GM18909 (cell line): ENCODE measurements at regions not wholly inside any gene's neighbourhood (a gene's known extent, or its start where the extent isn't known, plus 50 kb on each side); places are given as distances from the start of the nearest gene placed in this dataset.

Experiments
- ATAC-seq: cut with Tn5 transposase; IDR thresholded peaks from one replicate; pipeline ENCODE4 v1.9.1; 2021; ENCODE audit warnings: mild to moderate bottlenecking; ENCODE audit not compliant: unreplicated experiment, poor library complexity

DNA sequence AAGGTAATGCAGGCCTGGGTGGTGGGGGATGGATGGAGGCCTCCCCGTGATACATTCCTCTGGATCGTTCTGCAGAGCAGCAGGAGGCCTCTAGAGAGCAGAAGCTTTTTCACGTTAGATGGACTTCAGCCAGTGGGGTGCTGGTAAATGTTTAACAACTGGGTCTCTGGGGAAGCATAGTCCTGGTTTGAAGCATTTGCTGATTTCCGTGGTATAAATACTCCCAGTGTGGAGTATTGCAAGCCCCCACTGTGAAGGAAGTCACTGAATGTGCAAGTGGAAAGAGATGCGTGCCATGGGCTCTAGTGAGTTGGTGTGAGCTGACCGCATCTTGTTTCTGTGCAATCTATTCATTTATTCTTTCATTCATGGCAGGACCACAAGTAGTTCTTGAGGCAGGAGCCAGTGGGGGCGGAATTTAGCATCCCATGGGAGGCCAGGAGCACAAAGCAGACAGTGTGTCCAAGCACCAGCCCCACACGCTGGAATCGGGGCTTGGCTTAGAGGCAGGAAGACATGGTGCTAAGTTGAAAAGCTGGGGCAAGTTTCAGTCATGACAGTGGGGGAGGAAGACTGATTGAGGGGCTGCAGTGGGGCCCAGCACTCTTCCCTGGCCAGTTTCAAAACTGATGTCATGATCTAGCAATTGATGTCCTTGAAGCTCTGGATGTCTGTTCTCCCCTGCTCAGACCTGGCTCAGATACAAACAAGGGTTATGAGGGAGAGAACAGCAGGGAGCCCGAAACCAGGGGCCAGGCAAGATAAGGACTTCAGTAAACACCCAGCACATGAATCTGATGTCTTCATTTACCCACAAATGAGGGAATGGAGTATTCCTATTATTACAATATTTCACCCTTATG lies 280.9 kb upstream of the LYZL1 start:
- no peak for ATAC-seq

DNA sequence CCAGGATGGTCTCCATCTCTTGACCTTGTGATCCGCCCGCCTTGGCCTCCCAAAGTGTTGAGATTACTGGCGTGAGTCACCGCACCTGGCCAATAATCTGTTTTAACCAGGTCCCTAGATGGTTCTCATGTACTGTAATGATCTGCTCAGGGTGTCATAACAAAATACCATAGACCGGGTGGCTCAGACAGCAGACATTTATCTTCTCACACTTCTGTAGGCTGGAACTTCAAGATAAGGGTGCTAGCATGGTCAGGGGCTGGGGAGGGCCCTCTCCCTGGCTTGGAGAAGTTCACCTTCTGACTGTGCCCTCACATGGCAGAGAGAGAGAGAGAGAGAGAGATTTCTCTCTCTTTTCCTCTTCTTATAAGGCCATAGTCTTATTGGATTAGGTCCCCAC lies 279.4 kb upstream of the LYZL1 start:
- no peak for ATAC-seq

DNA sequence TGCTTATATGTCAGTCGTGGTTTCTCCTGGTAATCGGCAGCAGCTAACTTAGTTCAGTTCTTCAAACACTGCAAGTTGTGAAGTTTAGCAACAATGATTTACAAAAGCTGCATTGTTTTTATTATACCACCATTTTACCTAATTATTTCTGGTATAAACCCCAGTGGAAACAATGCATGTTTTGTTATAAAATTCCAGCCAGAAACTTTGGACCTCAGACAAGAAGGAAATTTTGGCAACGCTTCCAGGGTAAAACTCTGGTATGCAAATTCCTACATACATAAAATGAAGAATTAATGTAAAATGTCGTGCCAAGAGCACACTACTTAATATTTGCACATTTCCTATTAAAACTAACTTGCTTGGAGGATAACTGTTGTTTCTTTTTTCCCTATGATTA lies 277.4 kb upstream of the LYZL1 start:
- ATAC-seq: no peak

DNA sequence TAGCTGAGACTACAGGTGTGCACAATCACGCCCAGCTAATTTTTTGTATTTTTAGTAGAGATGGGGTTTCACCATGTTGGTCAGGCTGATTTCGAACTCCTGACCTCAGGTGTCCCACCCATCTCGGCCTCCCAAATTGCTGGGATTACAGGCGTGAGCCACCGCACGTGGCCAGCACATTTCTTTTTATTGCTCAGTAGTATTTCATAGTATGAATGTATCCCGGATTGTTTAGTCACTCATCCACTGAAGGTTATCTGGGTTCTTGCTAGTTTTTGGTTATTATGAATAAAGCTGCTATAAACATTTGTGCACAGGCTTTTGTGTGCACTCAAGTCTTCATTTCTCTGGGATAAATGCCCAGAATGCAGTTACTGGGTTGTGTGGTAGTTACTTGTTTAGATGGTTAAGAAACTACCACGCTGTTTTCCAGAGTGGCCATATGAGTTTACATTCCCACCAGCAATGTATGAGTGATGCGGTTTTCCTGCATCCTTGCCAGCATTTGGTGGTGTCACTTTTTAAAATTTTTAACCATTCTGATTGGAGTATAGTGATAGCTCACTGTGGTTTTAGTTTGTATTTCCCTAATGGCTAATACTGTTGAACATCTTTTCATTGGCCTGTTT lies 275.8 kb upstream of the LYZL1 start:
- no peak for ATAC-seq

DNA sequence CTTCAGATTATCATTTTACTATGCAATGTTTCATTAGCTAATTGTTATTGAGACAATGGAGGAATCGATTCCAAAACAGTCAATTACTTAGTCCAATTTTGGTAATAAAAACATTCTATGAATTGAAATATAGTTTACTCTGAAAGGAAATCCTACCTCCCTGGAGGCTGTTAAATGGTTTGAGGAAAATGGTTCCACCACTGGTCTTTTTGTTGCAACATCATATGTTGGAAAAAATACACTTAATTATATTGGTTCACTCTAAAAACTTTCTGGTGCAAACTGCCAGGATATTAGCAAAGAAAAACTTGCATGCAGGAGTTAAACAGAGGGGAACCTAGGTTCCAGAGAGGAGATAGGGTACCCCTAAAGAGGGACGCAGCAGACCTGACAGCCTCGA lies 267.3 kb upstream of the LYZL1 start:
- no peak for ATAC-seq

DNA sequence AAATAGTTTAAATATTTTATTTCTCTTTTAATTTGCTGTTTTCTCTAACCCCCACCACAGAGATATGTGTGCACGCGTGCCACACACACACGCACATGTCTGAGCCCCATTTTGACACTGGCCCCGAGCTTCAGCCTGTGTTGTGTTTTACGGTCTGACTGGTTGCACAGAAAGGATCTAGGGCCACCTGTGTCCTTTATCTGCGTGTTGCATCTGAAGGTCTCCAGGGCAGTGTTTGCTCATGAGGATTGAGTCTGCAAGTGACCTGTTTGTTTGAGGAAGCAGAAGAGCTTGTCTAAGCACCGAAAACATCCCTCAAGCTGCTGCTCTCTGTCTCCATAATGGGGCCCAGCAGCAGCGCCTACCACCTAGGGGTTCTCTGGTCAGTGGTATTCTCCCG lies 266.4 kb upstream of the LYZL1 start:
- no peak for ATAC-seq

DNA sequence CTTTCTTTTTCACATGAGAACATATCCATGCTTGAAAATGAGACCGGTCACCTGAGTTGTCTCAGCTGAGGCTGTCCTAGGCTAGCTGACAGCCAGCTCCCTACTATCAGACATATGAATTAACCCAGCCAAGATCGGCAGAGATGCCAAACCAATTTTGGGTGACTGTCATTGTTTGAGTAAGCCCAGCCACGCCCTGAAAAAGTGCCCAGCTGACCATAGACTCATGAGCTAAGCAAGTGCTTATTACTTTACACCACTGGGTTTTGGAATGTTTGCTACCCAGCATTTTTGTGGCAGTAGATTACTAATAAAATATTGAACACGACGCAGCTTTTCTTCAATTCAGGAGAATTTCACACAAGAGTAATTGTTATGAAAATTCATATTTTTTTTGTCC lies 265.2 kb upstream of the LYZL1 start:
- ATAC-seq: no peak

DNA sequence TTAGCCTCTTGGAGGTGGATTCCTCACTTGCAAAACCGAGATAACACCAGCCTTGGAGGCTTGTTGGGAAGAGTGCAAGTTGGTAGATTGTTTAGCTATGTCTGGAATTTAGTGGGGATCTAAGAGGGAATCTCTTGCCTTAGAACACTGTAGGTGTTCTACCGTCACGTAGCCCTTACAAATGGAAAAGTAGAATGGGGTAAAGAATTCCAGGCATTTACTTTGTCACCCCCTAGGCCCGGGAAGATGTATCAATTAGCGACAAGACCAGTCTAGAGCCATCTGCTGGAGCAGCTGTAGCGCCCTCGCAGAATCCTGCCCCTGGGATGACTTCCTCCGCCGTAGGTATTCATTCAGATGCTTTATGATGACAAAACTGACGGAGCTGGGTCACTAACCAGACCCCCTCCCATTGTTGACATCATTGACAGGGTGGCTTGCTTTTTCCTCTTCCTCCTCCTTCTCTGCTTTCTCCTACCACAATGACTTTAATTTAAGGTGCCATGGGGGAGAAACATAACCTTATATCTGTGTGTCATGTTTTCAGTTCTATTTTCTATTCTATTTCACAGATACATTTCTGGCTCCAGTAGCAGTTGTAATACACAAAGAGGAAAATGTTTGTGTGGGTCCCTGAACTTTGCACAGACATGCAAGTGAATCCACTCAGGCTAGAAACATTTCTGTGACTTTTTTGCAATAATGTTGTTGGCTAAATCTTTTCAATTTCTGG lies 262.6 kb upstream of the LYZL1 start:
- no peak for ATAC-seq

DNA sequence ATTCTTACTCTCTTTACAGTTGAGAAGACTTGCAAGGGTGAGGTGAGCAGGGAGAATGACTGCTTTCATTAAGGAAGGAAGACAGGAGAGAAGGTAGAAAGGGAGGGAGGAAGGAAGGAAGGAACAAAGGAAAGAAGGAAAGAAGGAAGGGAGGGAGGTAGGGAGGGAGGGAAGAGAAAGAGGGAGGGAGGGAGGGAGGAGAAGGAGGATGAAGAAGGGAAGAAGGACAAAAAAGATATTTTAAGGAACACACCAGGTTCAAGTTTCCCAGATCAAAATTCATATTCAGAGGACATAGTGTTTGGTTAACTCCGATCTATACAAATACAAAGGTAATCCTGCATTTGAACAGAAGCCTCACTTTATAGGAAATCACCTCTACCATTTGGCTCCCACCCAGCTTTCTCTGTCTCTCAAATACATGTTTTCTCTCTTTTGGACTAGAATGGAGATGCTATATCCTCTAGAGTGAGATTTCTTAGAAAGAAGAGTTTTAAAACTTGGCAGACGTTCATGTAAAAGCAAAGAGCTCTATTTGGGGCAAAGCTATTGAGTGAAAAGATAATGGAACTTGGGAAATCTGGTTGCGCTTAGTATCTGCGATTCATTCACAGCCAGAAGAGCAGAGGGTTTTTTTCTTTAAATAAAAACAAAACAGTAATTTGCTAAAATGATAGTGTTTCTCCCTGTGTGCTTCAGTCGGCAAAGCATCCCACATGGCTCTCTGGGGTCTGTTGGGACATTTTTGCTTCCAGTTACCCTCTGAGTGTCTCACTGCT lies 261.9 kb upstream of the LYZL1 start:
- ATAC-seq: no peak

DNA sequence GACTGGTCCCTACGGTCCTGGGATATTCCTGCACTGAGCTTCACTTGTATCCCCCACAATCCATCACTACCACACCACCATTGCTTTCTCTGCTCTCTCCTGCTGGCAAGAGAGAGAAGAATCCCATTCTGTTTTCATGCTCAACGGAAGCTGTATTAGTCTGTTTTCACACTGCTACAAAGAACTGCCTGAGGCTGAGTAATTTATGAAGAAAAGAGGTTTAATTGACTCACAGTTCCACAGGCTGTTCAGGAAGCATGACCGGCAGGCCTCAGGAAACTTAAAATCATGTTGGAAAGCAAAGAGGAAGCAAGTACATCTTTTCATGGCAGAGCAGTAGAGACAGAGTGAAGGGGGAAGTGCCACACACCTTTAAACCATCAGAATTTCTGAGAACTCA lies 260.4 kb upstream of the LYZL1 start:
- no peak for ATAC-seq

DNA sequence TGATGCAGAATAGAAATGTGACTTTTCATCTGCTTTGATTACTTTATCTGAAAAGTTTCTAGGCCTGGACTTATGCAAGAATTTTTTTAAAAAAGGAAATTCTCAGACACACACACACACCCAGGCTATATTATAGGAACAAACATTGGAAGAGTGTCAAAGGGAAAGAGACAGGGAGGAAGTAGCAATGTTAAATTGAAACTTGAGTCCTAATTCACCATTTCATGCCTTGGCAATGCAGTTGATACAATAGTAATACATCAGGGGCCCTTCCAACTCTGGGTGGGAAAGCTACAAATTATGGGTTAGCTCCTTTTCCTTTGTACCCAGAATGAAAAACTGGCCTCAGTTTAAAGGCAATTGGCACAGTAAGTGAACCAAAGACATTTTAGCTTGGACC lies 258.0 kb upstream of the LYZL1 start:
- no peak for ATAC-seq

DNA sequence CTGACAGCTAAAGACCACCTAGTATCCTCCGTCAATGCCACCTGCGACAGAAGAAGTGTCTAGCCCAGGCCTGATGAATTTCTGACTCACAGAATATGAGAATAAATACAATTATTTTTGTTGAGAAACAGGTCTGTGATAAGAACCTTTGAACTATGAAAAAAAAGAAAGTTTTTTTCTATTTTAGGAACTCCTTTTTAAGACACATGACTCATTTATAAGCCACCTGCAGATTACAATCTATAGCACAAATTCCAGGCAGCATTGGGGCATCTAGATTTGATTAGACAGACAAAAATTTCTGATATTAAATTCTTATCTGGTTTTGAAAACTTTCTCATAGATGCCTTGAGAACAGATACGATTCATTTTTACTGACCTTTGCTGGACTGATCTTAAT lies 256.7 kb upstream of the LYZL1 start:
- ATAC-seq: no peak

DNA sequence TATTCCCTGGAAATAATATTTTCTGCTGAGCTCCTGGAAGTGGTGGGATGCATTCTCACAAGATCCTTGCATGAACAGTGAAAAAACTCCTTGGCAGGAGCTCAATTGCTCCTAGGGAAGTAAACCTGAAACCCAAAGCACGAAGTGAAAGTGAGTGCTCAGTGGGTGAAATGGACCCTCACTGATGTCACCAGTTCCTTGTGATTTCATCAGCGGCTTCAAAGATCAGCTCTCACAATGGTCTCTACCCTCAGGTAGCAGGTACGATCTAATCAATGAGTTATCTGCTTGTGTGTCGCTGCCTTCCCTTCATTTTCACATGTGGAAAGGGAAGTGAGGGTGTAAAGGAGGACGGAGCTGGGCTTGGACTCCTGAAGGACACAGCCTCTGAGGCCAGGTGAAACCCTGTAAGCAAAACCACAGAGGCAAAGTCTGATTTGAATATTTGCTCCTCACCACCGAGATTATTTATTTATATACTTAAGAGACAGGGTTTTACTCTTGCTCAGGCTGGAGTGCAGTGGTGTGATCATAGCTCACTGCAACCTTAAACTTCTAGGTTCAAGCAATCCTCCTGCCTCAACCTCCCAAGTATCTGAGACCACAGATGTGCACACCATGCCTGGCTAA lies 255.4 kb upstream of the LYZL1 start:
- ATAC-seq: no peak

DNA sequence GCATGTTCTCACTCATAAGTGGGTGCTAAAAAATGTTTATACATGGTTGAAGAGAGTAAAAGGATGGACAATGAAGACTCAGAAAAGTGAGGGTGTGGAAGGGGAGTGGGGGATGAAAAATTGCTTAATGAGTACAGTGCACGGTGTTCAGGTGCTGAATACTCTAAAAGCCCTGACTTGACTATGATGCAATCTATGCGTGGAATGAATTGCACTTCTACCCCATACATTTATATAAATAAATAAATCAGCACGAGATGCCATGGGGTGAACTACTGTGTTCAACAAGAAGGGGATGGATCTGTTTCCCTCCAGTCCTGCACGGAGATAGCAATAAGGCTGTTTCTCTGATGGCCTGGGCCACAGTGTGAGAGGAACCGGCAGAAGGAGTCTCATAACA lies 254.3 kb upstream of the LYZL1 start:
- ATAC-seq: no peak

DNA sequence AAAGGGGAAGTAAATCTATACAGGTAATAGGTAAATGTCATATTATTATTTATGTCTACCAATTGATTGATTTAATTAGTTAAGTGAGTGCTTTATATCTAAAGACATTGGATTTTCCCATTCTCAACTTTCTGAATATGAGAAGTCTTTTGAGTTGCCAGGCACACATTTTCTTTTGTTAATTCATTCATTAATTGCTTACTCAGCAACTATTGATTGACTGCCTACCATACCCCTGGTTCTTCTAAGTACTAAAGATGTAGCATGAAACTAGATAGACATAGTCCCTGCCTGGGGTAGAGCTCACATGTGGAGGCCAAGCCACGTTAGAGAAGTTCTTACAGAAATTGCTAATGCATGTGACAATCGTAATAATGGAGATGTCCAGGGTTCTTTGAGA lies 253.1 kb upstream of the LYZL1 start:
- ATAC-seq: no peak

DNA sequence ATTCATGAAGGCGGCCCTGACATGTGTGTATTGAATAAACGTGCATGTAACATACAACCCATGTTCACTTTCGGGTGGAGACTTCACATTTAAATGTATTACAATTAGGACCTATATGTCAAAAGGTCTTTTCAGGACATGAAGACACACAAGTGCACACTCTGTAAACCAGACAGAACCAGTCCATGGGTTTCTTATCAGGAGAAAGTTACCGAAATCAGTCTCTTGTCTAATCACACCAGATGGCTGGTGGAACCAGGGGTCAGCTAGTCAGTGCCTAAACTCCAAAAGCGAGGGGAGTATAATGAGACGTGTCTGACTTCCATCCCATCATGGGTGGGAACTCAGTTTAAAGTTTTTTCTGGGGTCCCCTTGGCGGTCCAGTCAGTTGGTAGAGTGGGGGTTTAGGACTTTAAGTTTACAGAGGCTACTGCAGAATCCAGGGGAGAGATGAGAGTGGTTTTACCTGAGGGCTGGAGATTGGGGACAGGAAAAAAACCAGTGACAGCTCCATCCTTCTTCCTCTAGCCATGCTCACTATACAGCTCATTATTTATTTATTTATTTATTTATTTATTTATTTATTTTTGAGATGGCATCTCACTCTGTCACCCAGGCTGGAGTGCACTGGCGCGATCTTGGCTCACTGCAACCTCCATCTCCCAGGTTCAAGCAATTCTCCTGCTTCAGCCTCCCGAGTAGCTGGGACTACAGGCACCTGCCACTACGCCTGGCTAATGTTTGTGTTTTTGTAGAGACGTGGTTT lies 251.3 kb upstream of the LYZL1 start:
- no peak for ATAC-seq

DNA sequence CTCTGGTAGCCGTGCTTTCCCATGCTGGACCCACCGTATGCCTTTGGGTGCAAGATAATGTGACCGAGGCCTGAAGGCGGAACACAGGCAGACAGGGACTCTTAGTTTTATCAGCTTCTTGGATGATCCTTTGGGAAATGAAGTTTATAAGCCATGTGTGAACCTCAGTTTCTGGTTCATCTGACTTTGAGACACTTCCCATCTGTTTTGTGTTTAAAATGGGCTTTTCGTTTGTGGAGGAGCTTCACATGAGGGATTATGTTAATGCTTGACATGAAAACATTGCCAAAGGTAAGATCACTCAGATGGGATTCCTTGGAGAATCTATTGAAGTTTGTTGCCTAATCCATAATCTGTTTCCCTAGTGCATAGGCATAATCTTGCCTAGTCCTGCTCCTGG lies 249.8 kb upstream of the LYZL1 start:
- no peak for ATAC-seq

DNA sequence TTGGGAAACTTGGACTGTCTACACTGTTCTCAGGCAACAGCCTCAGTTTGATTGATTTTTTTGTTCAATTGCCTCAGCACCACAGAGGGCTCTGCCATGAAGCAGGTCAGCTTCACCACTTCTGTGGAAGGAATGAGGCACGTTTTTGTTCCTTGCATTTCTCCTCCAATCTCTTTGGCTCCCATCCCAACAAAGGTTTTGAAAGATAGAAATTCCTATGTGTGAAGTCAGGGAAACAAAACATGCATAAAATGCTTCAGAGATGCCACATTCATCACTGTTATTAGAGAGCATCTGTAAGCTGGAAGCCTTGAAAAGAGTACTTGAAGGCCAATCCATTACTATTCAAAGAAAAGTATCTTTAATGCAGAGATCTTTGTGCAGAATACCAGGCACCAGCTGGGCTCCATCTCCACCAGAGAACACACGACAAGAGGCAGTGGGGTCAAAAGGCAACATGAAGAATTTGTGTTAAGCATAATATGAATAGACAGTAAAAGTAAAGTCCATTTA lies 249.1 kb upstream of the LYZL1 start:
- no peak for ATAC-seq

DNA sequence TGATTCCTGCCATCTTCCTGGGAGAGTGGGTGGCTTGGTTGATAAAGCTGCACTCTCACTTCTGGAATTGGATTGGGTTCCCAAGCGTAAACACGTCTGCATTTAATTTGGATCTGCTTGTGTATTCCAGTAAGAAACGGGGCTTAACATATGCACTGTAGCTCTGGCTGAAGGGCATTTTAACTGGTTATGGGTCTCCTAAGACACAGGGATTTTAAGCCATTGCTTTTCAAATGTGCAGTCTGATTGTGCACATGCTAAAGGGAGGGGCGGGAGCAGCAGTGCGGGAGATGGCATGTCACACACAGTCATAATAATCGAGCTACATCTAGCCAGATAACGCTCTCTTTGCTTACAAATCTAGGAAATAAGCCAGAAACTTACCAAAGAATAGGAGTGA lies 247.3 kb upstream of the LYZL1 start:
- ATAC-seq: no peak
